ENCODE measurements at regions not wholly inside any gene's neighbourhood (a gene's known extent, or its start where the extent isn't known, plus 50 kb on each side); places are given as distances from the start of the nearest gene placed in this dataset.
"Not testable (repeated sequence)": the region's sequence is repeated elsewhere in the genome, so short reads cannot be mapped to it uniquely, and the experiment has no call there.

GRCh38 chr6:12546410-12547002 is 170.1 kb upstream of the PHACTR1 start:
- DNase-seq (ENCODE audit: low read depth, low spot score): no peak

GRCh38 chr6:12548526-12548925 is 168.0 kb upstream of the PHACTR1 start:
- no peak for DNase-seq (ENCODE audit: low read depth, low spot score)

GRCh38 chr6:12549445-12549844 is 167.1 kb upstream of the PHACTR1 start:
- DNase-seq (ENCODE audit: low read depth, low spot score): not testable (repeated sequence)

- not testable (repeated sequence) for DNase-seq (ENCODE audit: low read depth, low spot score)
These were observed 161.7 kb upstream of the PHACTR1 start for GRCh38 chr6:12554820-12555219.

- DNase-seq (ENCODE audit: low read depth, low spot score): no peak
These were observed 161.3 kb upstream of the PHACTR1 start for GRCh38 chr6:12555267-12555666.

GRCh38 chr6:12555781-12556180 is 160.8 kb upstream of the PHACTR1 start:
- no peak for DNase-seq (ENCODE audit: low read depth, low spot score)

- DNase-seq (ENCODE audit: low read depth, low spot score): no peak
These were observed 158.8 kb upstream of the PHACTR1 start for GRCh38 chr6:12557765-12558164.

- DNase-seq (ENCODE audit: low read depth, low spot score): no peak
These were observed 156.3 kb upstream of the PHACTR1 start for GRCh38 chr6:12560315-12560714.

GRCh38 chr6:12566618-12567123 is 149.9 kb upstream of the PHACTR1 start:
- no peak for DNase-seq (ENCODE audit: low read depth, low spot score)

- DNase-seq (ENCODE audit: low read depth, low spot score): no peak
These were observed 148.9 kb upstream of the PHACTR1 start for GRCh38 chr6:12567682-12568081.

GRCh38 chr6:12569646-12570045 is 146.9 kb upstream of the PHACTR1 start:
- DNase-seq (ENCODE audit: low read depth, low spot score): no peak

- no peak for DNase-seq (ENCODE audit: low read depth, low spot score)
These were observed 146.0 kb upstream of the PHACTR1 start for GRCh38 chr6:12570461-12571030.

- no peak for DNase-seq (ENCODE audit: low read depth, low spot score)
These were observed 143.4 kb upstream of the PHACTR1 start for GRCh38 chr6:12572896-12573827.

- no peak for DNase-seq (ENCODE audit: low read depth, low spot score)
These were observed 140.6 kb upstream of the PHACTR1 start for GRCh38 chr6:12575961-12576360.

GRCh38 chr6:12576389-12576788 is 140.2 kb upstream of the PHACTR1 start:
- DNase-seq (ENCODE audit: low read depth, low spot score): no peak

GRCh38 chr6:12577124-12577850 is 139.3 kb upstream of the PHACTR1 start:
- no peak for DNase-seq (ENCODE audit: low read depth, low spot score)

GRCh38 chr6:12578097-12578496 is 138.5 kb upstream of the PHACTR1 start:
- DNase-seq (ENCODE audit: low read depth, low spot score): no peak

- no peak for DNase-seq (ENCODE audit: low read depth, low spot score)
These were observed 137.8 kb upstream of the PHACTR1 start for GRCh38 chr6:12578751-12579150.

- no peak for DNase-seq (ENCODE audit: low read depth, low spot score)
These were observed 136.3 kb upstream of the PHACTR1 start for GRCh38 chr6:12580290-12580689.

GRCh38 chr6:12582421-12583110 is 134.0 kb upstream of the PHACTR1 start:
- no peak for DNase-seq (ENCODE audit: low read depth, low spot score)
